ENCODE measurements at regions not wholly inside any gene's neighbourhood (a gene's known extent, or its start where the extent isn't known, plus 50 kb on each side); places are given as distances from the start of the nearest gene placed in this dataset.

DNA sequence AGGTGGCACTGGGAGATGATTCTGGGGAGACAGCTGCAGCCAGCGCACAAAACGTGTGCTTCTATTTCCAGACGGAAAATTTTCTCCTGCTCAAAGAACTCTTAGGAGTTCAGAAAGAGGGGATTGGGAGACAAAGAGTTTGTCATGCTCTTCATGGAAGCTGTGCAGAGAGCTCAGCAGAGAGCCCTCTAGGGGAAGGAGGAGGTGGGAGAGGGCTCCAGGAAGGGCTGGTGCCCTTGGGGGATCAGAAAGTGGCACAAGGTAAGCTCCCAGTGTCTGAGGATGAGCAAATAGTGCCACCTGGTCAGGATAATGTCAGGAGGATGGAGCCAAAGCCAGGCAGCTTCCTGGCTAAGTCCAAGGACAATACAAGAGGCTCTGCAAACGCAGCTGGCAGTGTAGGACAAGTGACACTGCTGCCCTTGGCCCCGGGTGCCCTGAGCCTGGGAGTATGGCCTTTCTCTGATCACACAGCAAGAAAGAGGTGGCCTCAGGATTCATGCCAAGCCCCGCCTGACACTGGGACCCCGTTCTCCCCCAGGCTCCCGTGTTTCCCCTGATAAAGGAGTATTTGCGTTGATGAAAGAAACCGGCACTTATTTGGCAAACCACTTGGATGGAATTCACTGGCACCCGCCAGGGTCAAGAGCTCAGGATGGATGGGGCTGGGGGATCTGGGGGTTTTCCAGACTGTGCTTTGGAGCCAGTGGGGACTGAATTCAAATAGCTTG is 254.0 kb downstream of the PTPRU start:
- CTCF ChIA-PET: no interaction called here
- peaks cover 2% of the 10 kb centered on the region for H3K27me3 Mint-ChIP-seq
- no peak for DNase-seq
- H3K9me3 Mint-ChIP-seq: no peaks in the 10 kb centered on the region
- no peak overlapping the region for H3K4me3 Mint-ChIP-seq
- no peaks in the 10 kb centered on the region for H3K4me1 Mint-ChIP-seq
- POLR2A ChIA-PET: no interaction called here
- H3K36me3 Mint-ChIP-seq (ENCODE audit: low read depth): no peaks in the 10 kb centered on the region
- no peak overlapping the region for H3K27ac Mint-ChIP-seq

DNA sequence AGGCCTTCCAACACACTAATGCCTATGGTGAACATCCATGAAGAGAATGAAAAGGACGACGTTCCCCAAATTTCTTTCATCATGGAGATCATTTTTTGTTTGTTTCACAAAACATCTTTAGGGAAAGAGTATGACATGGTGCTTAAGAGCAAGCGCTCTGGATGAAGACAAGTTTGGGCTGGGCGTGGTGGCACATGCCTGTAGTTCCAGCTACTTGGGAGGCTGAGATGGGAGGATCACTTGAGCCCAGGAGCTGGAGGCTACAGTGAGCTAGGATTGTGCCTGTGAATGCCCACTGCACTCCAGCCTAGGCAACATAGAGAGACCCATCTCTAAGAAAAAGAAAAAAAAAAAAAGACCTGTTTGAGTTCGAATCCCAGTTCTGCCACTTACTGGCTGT is 253.1 kb downstream of the PTPRU start:
- no peak for DNase-seq
- Mint-ChIP-seq H3K4me1 (no peaks in the 10 kb centered on the region), H3K36me3 (ENCODE audit: low read depth) (no peaks in the 10 kb centered on the region), H3K27me3 (peaks cover 1% of the 10 kb centered on the region), H3K9me3 (no peaks in the 10 kb centered on the region), H3K27ac (no peak overlapping the region), H3K4me3 (no peak overlapping the region)
- ChIA-PET CTCF (no interaction called here), POLR2A (no interaction called here)

DNA sequence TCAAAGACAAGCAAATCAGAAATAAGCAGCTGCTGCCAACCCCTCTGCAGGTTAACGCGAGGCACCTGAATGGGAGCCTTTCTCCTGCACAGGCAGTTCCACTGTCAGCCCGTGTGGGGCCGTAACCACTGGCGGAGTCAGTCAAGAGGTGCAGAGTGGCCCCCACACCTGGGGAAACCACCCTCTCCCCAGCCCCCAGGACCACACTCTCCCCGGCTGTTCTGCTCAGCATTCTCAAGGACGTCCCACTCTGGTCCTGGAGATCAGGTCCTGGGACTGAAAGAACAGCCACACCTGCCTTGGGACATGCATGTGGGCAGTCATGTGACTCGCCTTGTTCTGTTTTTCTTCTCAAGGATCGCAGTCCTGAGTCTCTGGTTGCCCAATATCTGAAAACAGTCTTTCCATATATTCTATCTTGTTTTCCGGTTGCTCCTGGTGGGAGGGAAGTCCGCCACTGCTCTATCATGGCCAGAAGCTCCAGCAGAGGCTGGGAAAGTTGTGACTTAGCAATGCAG is 252.5 kb downstream of the PTPRU start:
- ChIA-PET CTCF (no interaction called here), POLR2A (no interaction called here)
- no peaks in the 10 kb centered on the region for H3K27me3 Mint-ChIP-seq
- DNase-seq: no peak
- H3K9me3 Mint-ChIP-seq: no peaks in the 10 kb centered on the region
- H3K27ac Mint-ChIP-seq: no peak overlapping the region
- H3K4me3 Mint-ChIP-seq: no peak overlapping the region
- no peaks in the 10 kb centered on the region for H3K4me1 Mint-ChIP-seq
- H3K36me3 Mint-ChIP-seq (ENCODE audit: low read depth): no peaks in the 10 kb centered on the region

DNA sequence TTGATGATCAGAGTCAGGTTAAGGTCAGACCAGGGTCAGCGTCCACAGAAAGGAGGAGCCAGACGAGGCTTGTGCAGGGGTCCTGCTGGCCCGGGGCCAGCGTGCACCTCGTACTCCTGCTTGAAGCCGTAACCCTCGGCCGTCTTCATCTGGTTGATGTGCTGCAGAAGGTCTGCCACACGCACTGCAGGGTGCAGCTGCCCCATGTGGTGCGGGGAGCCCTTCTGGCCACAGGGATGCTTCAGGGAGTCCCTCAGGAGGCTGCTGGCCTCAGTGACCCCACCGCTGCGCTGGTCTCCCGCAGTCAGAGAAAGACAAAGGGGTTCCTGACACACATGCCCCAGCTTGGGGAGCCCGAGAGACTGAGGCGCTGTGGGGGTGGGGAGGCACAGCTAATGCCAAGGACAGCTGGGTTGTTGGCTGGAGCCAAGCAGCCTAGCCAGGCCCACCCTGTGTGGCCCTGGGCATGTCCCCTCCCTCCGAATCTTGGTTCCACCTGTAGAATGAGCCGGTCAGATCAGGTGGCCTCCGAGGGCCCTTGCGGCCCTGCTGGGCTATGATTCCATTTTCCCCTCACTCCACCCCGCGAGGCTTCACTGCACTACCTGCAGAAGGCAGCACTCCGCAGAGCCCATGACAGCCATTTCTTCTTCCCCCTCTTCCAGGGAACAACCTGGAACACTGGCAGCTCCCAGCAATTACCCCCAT is 251.9 kb downstream of the PTPRU start:
- H3K36me3 Mint-ChIP-seq (ENCODE audit: low read depth): no peaks in the 10 kb centered on the region
- no peaks in the 10 kb centered on the region for H3K27me3 Mint-ChIP-seq
- no peak for DNase-seq
- ChIA-PET POLR2A (no interaction called here), CTCF (no interaction called here)
- no peaks in the 10 kb centered on the region for H3K9me3 Mint-ChIP-seq
- H3K4me3 Mint-ChIP-seq: no peak overlapping the region
- no peak overlapping the region for H3K27ac Mint-ChIP-seq
- no peaks in the 10 kb centered on the region for H3K4me1 Mint-ChIP-seq

DNA sequence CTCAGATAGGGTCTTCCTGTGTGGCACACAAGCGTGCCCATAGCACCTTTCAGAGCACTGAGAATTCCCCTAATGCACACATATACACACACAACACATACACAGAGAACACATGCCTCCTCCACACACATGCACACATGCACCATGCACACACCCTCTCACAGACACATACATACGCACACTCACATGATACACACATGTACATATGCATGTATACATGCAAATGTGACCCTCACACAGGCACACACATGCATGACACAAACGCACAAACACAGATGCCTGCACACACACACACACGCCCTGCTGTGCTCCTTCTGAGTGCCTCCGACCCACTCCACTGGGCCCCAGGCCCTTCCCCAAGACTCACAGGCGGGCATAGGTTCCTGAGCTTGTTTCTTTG is 251.0 kb downstream of the PTPRU start:
- DNase-seq: no peak
- Mint-ChIP-seq H3K4me3 (no peak overlapping the region), H3K27ac (no peak overlapping the region), H3K36me3 (ENCODE audit: low read depth) (no peaks in the 10 kb centered on the region), H3K9me3 (no peaks in the 10 kb centered on the region), H3K4me1 (no peaks in the 10 kb centered on the region), H3K27me3 (peaks cover 4% of the 10 kb centered on the region)
- CTCF ChIA-PET: no interaction called here
- POLR2A ChIA-PET: no interaction called here

DNA sequence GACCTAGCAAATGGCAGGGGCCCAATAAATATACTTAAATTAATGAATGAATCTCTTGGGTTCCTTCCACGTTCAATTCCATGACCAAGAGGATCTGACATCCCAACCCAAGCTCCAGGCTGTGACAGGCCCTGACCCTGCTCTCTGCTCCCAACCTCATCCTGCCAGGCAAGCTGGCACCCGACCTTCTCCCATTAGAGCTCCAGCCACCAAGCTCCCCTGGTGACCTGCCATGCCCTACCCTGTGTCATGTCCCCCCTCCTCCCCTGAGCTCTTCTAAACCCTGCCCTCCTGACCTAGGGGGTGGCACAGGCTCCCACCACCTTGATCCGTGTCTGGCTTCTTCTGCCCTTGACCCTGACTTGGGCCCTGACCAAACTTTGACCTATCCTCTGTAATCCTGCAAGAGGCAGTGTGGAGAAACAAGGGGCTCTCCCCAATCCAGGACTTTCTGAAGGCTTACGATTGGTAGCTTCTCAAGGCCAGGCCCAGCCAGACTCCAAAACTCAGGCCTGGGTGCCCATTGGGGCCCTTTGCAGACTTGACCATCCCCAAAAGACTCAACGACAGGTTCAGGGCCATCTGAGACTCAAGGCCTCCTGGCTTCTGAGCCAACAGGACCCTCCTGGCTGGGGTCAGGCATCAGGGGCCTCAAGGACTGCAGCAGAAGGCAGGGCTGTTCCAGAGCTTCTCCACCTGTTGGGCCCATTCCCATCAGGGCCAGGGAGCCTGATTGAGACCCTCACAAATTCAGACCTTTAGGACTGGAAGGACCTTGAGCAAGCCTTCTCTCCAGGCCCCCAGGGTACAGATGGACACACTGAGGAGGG is 249.0 kb downstream of the PTPRU start:
- Mint-ChIP-seq H3K9me3 (no peaks in the 10 kb centered on the region), H3K4me3 (no peak overlapping the region), H3K27ac (no peak overlapping the region), H3K36me3 (ENCODE audit: low read depth) (no peaks in the 10 kb centered on the region), H3K4me1 (no peaks in the 10 kb centered on the region), H3K27me3 (peaks cover 4% of the 10 kb centered on the region)
- CTCF ChIA-PET: no interaction called here
- no peak for DNase-seq
- POLR2A ChIA-PET: no interaction called here

DNA sequence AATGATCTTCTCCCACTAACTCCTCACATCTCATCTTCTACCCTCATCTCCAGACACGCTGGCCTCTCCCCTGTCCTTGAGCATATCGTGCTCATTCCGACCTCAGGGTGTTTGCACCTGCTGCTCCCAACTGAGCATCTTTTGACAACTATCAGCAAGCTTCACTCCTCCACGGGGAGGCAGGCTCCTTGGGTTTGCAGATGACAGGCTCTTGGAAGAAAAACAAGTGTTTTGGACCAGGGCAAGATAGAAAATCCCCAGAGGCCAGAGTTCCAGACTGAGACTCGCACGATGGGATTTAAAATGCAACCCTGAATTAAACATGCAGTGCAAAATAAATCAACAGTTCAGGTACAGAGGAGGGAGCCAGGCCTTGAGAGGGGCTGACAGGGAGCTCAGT is 246.7 kb downstream of the PTPRU start:
- no peaks in the 10 kb centered on the region for H3K36me3 Mint-ChIP-seq (ENCODE audit: low read depth)
- POLR2A ChIA-PET: no interaction called here
- H3K9me3 Mint-ChIP-seq: no peaks in the 10 kb centered on the region
- no peak for DNase-seq
- no peak overlapping the region for H3K27ac Mint-ChIP-seq
- H3K4me3 Mint-ChIP-seq: no peak overlapping the region
- peaks cover 19% of the 10 kb centered on the region for H3K27me3 Mint-ChIP-seq
- no peaks in the 10 kb centered on the region for H3K4me1 Mint-ChIP-seq
- CTCF ChIA-PET: no interaction called here

DNA sequence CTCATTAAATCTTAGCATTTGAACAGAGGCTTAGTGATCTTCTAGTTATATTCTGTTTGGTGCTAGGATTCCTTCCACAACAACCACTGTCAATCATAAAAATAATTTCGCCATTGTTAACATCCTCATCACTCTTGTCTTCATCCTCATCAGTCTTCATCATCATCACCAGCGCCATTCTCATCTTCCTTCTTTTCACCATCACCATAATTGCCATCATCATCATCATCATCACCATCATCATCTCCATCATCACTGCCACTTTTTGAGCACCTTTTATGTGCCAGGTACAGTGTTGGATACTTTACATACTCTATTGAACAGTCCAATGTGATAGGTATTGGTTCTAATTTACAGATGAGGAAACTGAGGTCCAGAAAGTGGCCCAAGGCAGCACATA is 245.7 kb downstream of the PTPRU start:
- Mint-ChIP-seq H3K9me3 (no peaks in the 10 kb centered on the region), H3K27me3 (peaks cover 28% of the 10 kb centered on the region), H3K27ac (no peak overlapping the region), H3K36me3 (ENCODE audit: low read depth) (no peaks in the 10 kb centered on the region), H3K4me1 (no peaks in the 10 kb centered on the region), H3K4me3 (no peak overlapping the region)
- CTCF ChIA-PET: no interaction called here
- POLR2A ChIA-PET: no interaction called here
- no peak for DNase-seq

DNA sequence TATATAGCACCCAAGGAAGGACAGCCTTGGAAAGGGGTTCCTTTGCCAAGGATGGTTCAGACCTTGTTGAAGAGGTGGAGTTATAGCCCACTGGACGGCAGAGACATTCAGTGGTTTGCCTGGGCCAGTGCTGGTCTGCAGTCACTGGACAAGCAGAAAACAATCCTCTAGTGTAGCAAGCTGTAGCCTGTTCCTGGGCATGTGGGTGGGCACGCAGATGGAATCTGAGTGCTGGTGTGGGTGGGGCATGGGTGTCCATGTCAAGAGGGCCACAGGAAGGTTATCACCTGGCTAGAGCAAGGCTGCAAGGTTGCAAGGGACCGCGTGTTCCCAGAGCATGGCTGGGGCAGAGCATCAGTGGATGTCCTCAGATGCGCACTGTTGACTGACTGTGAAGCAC is 244.7 kb downstream of the PTPRU start:
- POLR2A ChIA-PET: no interaction called here
- no peak overlapping the region for H3K27ac Mint-ChIP-seq
- H3K36me3 Mint-ChIP-seq (ENCODE audit: low read depth): no peaks in the 10 kb centered on the region
- no peaks in the 10 kb centered on the region for H3K9me3 Mint-ChIP-seq
- no peaks in the 10 kb centered on the region for H3K4me1 Mint-ChIP-seq
- H3K4me3 Mint-ChIP-seq: no peak overlapping the region
- H3K27me3 Mint-ChIP-seq: peaks cover 34% of the 10 kb centered on the region
- DNase-seq: no peak
- CTCF ChIA-PET: no interaction called here

DNA sequence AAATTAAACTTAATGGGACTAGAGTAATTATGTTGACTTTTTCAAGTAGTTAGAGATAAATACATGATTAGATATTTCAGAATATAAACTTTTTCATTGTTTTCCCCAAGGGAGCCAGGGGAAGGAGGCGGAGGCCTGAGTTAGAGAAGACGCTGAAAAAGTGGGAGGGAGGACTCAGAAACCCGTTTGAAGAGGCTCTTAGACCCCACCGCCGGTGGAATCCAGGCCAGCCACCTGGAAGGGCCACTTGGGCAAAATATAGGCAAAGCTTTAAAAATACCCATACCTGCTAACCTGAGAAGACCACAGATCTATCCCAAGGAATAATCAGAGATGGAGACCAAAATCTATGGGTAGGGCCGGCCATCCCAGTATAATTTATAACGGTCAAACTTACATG is 242.6 kb downstream of the PTPRU start:
- H3K9me3 Mint-ChIP-seq: no peaks in the 10 kb centered on the region
- H3K27me3 Mint-ChIP-seq: peaks cover 44% of the 10 kb centered on the region
- ChIA-PET CTCF (no interaction called here), POLR2A (no interaction called here)
- H3K27ac Mint-ChIP-seq: no peak overlapping the region
- no peak for DNase-seq
- H3K4me1 Mint-ChIP-seq: no peaks in the 10 kb centered on the region
- no peaks in the 10 kb centered on the region for H3K36me3 Mint-ChIP-seq (ENCODE audit: low read depth)
- no peak overlapping the region for H3K4me3 Mint-ChIP-seq

DNA sequence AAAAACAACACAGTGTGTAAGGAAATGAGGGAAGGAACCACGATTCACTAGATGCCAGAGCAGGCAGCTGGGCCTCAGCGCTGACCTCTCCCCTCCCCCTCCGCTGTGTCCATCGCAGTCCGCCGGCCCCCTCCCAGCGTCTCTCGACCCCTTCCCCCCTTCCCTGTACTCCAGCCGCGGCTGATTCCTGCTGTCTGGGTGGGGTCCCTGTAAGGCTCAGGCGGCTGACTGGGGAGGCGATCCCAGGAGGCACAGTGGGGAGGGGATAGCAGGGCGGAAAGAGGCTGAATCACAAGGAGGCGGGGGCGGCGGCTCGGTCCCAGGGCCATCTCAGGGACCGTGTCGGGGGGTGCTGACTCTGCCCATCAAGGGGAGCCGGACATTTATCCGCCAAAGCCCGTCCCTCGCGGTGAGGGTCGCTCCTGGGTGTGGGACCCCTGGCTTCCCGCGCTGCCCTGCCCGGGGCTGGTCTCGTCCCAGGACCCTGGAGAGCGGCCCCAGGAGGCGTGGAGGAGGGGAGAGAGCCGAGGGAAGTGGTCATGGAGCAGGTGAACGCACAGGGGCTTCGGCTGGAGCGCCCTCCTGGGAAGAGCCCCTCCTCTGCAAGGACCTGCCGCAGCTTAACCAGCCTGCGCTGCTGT is 241.9 kb downstream of the PTPRU start:
- Mint-ChIP-seq H3K27me3 (peaks cover 44% of the 10 kb centered on the region), H3K4me1 (no peaks in the 10 kb centered on the region), H3K36me3 (ENCODE audit: low read depth) (no peaks in the 10 kb centered on the region), H3K27ac (no peak overlapping the region), H3K9me3 (no peaks in the 10 kb centered on the region), H3K4me3 (no peak overlapping the region)
- POLR2A ChIA-PET: no interaction called here
- CTCF ChIA-PET: no interaction called here
- no peak for DNase-seq

DNA sequence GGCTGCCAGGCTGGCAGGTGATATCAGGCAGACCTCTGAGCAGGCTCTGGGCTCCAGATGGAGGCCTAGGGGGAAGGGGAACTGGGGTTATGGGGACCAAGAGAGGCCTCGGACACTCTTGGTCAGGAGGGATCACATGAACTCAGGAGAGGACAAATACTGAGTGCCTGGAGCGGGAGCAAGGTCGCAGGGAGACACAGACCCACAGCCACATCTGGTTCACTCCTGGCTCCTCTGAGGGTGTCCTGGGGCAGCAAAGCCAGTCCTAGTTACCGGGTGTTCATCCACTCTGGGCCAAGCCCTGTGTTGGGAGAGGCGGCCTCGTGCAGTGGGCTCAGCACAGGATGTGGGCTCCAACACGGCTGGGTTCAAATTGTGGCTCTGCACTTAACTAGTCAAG is 239.0 kb downstream of the PTPRU start:
- CTCF ChIA-PET: no interaction called here
- no peak for DNase-seq
- Mint-ChIP-seq H3K4me3 (no peak overlapping the region), H3K4me1 (no peaks in the 10 kb centered on the region), H3K36me3 (ENCODE audit: low read depth) (no peaks in the 10 kb centered on the region), H3K27ac (no peak overlapping the region), H3K9me3 (no peaks in the 10 kb centered on the region), H3K27me3 (peaks cover 44% of the 10 kb centered on the region)
- POLR2A ChIA-PET: no interaction called here
